H1 (cell line): ENCODE measurements at regions not wholly inside any gene's neighbourhood (a gene's known extent, or its start where the extent isn't known, plus 50 kb on each side); places are given as distances from the start of the nearest gene placed in this dataset.

Experiments used
- CEBPB ChIP-seq: IDR thresholded peaks from 2 replicates; pipeline ENCODE4 v1.6.1; 2012; ENCODE audit warnings: low read depth, low read length
- CTCF ChIP-seq, 3 experiments: IDR thresholded peaks; 1 replicate in 2 of 3; 2 replicates in 1 of 3; pipeline versions ENCODE4 v1.5.1 to v1.6.1; 2011; ENCODE audit warnings: low read length in 3 of 3, mild to moderate bottlenecking in 3 of 3, inconsistent platforms in 2 of 3, low read depth in 1 of 3, moderate library complexity in 1 of 3; ENCODE audit not compliant: insufficient read depth in 1 of 3; ENCODE audit errors: control extremely low read depth in 1 of 3
- EP300 ChIP-seq, 2 experiments: IDR thresholded peaks; 1 replicate in 1 of 2; 2 replicates in 1 of 2; pipeline ENCODE4 v1.6.1; 2011 to 2012; ENCODE audit warnings: low read depth in 2 of 2, low read length in 2 of 2, mild to moderate bottlenecking in 2 of 2, borderline replicate concordance in 1 of 2, inconsistent platforms in 1 of 2, moderate library complexity in 1 of 2
- FOSL1 ChIP-seq: IDR thresholded peaks from 2 replicates; pipeline ENCODE4 v1.6.1; 2011; ENCODE audit warnings: mild to moderate bottlenecking, low read depth, low read length, moderate library complexity; ENCODE audit not compliant: insufficient read depth
- GABPA ChIP-seq: IDR thresholded peaks from 2 replicates; pipeline ENCODE4 v1.6.1; 2011; ENCODE audit warnings: mild to moderate bottlenecking, low read length, moderate library complexity, borderline replicate concordance; ENCODE audit not compliant: insufficient read depth
- HDAC2 ChIP-seq, 2 experiments: fragments of 300-600 bp in 1 of 2; sonication (generic) in 1 of 2; IDR thresholded peaks; 2 replicates each; pipeline ENCODE4 v1.6.1; 2011 to 2012; ENCODE audit warnings: low read depth in 2 of 2, low read length in 2 of 2, mild to moderate bottlenecking in 2 of 2, moderate library complexity in 2 of 2, borderline replicate concordance in 1 of 2, inconsistent platforms in 1 of 2
- KDM5A ChIP-seq: fragments of 200-600 bp; IDR thresholded peaks from 2 replicates; pipeline ENCODE4 v1.7.1; 2012; ENCODE audit warnings: mild to moderate bottlenecking, low read length, inconsistent platforms, mixed read lengths
- MAX ChIP-seq: IDR thresholded peaks from 2 replicates; pipeline ENCODE4 v1.6.1; 2012; ENCODE audit warnings: inconsistent platforms
- POLR2A ChIP-seq, 2 experiments: IDR thresholded peaks; 1 replicate in 1 of 2; 2 replicates in 1 of 2; pipeline ENCODE4 v1.6.1; 2011; ENCODE audit warnings: low read depth in 2 of 2, low read length in 2 of 2, mild to moderate bottlenecking in 2 of 2; ENCODE audit errors: control extremely low read depth in 1 of 2
- SP1 ChIP-seq: IDR thresholded peaks from 2 replicates; pipeline ENCODE4 v1.6.1; 2011; ENCODE audit warnings: low read depth, low read length
- TEAD4 ChIP-seq: IDR thresholded peaks from 2 replicates; pipeline ENCODE4 v1.6.1; 2012; ENCODE audit warnings: low read depth, low read length, inconsistent platforms, mixed read lengths
- YY1 ChIP-seq: IDR thresholded peaks from 2 replicates; pipeline ENCODE4 v1.6.1; 2011; ENCODE audit warnings: low read depth, mild to moderate bottlenecking, low read length
- TF ChIP-seq, protein P1 (sequence below): IDR thresholded peaks from 2 replicates; pipeline ENCODE4 v1.6.1; 2011; ENCODE audit warnings: low read depth, mild to moderate bottlenecking, low read length; ENCODE audit not compliant: insufficient read depth
- TF ChIP-seq, protein P2 (sequence below): IDR thresholded peaks from 2 replicates; pipeline ENCODE4 v1.6.1; 2011; ENCODE audit warnings: low read length, improper control_type of control experiment

DNA sequence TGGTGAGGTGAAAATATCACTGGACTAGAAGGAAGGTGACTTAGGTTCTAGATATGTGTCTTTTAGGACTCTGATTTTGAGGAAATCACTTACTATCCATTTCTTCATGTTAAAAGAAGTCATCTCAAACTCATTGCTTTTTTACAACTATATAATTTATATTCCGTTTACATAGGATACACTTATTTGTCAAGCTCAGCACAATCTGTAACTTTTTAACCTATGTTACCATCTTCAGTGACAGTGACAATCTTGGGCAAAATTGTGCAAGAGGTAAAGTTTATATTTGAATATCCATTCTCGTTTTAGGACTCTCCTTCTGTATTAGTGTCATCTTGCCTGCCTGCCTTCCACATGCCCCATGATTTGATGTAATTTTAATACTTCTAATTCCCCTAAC is 74.0 kb upstream of the FAM83B start:
- TF ChIP-seq MAX: no peak
- no peak for TF ChIP-seq TEAD4
- TF ChIP-seq, protein P1, sequence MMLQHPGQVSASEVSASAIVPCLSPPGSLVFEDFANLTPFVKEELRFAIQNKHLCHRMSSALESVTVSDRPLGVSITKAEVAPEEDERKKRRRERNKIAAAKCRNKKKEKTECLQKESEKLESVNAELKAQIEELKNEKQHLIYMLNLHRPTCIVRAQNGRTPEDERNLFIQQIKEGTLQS: no peak
- TF ChIP-seq EP300 (IDR thresholded peaks at IDR 0.05; ENCODE audit: borderline replicate concordance in 1 of 2, low read depth in 2 of 2, low read length in 2 of 2): no peak
- no peak for TF ChIP-seq CTCF (IDR thresholded peaks at IDR 0.05; ENCODE audit: control extremely low read depth in 1 of 3, insufficient read depth in 1 of 3, low read depth in 1 of 3, low read length in 3 of 3)
- no peak for TF ChIP-seq HDAC2 (IDR thresholded peaks at IDR 0.05; ENCODE audit: borderline replicate concordance in 1 of 2, low read depth in 2 of 2, low read length in 2 of 2)
- TF ChIP-seq SP1: no peak
- TF ChIP-seq POLR2A (IDR thresholded peaks at IDR 0.05; ENCODE audit: control extremely low read depth in 1 of 2, low read depth in 2 of 2, low read length in 2 of 2): no peak
- TF ChIP-seq, protein P2, sequence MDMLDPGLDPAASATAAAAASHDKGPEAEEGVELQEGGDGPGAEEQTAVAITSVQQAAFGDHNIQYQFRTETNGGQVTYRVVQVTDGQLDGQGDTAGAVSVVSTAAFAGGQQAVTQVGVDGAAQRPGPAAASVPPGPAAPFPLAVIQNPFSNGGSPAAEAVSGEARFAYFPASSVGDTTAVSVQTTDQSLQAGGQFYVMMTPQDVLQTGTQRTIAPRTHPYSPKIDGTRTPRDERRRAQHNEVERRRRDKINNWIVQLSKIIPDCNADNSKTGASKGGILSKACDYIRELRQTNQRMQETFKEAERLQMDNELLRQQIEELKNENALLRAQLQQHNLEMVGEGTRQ: no peak
- no peak for TF ChIP-seq GABPA
- TF ChIP-seq FOSL1: no peak
- no peak for TF ChIP-seq CEBPB
- no peak for TF ChIP-seq YY1
- TF ChIP-seq KDM5A: no peak
